Nephron progenitor cell (in vitro differentiated cells): ENCODE measurements at regions not wholly inside any gene's neighbourhood (a gene's known extent, or its start where the extent isn't known, plus 50 kb on each side); places are given as distances from the start of the nearest gene placed in this dataset.

Source experiments
- DNase-seq: peaks from one replicate; pipeline ENCODE4 v3.0.0; 2021
- H3K27ac Mint-ChIP-seq: 2 replicates; pipeline ENCODE4 v1.8.0; 2021; ENCODE audit warnings: mild to moderate bottlenecking, moderate library complexity, mixed read lengths
- H3K27me3 Mint-ChIP-seq: 2 replicates; pipeline ENCODE4 v1.8.0; 2021; ENCODE audit warnings: mild to moderate bottlenecking, low read depth, mixed read lengths; ENCODE audit not compliant: poor library complexity
- H3K36me3 Mint-ChIP-seq: 2 replicates; pipeline ENCODE4 v1.8.0; 2021; ENCODE audit warnings: low read depth, mixed read lengths
- H3K4me1 Mint-ChIP-seq: 2 replicates; pipeline ENCODE4 v1.8.0; 2021; ENCODE audit warnings: mixed read lengths
- H3K4me3 Mint-ChIP-seq: 2 replicates; pipeline ENCODE4 v1.8.0; 2021; ENCODE audit warnings: mild to moderate bottlenecking, moderate library complexity, mixed read lengths
- H3K9me3 Mint-ChIP-seq: 2 replicates; pipeline ENCODE4 v1.8.0; 2021; ENCODE audit warnings: mild to moderate bottlenecking, moderate library complexity, mixed read lengths
- TF ChIP-seq, protein P1 (sequence below): fragments of 200-600 bp; sonication (generic); IDR thresholded peaks from 2 replicates; pipeline ENCODE4 v1.5.0; 2021; ENCODE audit warnings: antibody characterized with exemption

DNA sequence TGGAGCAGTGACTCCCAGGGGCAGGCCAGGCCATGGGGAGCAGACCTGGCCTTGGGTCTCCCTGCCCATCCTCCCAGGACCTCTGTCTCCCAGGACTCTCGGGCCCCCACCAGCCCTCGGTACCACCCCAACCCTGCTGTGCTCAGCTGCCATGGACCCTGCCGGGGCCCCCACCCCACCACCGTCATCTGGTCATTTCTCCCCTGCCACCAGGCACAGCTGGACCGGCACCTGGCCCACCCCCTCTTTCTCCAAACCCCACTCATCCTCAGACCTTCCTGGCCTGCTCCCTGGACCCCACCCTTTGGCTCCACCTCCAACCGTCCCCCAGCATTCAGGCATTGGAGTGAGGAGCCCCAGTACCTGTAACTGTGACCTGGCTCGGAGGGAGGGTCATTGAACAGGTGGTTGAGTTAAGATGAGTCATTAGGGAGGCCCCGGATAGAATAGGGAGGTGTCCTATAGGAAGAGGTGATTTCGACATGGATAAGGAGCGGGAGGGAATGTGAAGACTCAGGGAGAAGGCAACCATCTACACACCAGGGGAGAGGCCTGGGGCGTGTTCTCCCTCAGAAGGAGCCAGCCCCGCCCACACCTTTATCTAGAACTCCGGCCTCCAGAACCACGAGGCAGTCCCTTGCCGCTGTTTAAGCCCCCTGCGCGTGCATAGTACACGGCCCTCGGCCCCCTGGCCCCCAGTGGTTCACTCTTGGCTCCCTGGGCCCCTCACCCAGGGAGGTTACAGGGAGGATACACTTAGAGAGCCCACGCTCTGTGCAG lies 1395.9 kb downstream of the BRD1 start:
- H3K36me3 Mint-ChIP-seq: no peaks in the 10 kb centered on the region

GRCh38 chr22:48431014-48431413 lies 1396.7 kb downstream of the BRD1 start:
- Mint-ChIP-seq H3K36me3 (no peaks in the 10 kb centered on the region), H3K27ac (no peak overlapping the region), H3K9me3 (no peaks in the 10 kb centered on the region), H3K27me3 (peaks cover 11% of the 10 kb centered on the region), H3K4me3 (no peak overlapping the region), H3K4me1 (no peaks in the 10 kb centered on the region)
- TF ChIP-seq, protein P1, sequence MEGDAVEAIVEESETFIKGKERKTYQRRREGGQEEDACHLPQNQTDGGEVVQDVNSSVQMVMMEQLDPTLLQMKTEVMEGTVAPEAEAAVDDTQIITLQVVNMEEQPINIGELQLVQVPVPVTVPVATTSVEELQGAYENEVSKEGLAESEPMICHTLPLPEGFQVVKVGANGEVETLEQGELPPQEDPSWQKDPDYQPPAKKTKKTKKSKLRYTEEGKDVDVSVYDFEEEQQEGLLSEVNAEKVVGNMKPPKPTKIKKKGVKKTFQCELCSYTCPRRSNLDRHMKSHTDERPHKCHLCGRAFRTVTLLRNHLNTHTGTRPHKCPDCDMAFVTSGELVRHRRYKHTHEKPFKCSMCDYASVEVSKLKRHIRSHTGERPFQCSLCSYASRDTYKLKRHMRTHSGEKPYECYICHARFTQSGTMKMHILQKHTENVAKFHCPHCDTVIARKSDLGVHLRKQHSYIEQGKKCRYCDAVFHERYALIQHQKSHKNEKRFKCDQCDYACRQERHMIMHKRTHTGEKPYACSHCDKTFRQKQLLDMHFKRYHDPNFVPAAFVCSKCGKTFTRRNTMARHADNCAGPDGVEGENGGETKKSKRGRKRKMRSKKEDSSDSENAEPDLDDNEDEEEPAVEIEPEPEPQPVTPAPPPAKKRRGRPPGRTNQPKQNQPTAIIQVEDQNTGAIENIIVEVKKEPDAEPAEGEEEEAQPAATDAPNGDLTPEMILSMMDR: no peak
- DNase-seq: no peak

More for the DNA sequence above, 1395.9 kb downstream of the BRD1 start:
- Mint-ChIP-seq H3K27me3 (peaks cover 11% of the 10 kb centered on the region), H3K4me1 (no peaks in the 10 kb centered on the region), H3K27ac (no peak overlapping the region), H3K9me3 (no peaks in the 10 kb centered on the region), H3K4me3 (no peak overlapping the region)
- no peak for DNase-seq
- TF ChIP-seq, protein P1: no peak

DNA sequence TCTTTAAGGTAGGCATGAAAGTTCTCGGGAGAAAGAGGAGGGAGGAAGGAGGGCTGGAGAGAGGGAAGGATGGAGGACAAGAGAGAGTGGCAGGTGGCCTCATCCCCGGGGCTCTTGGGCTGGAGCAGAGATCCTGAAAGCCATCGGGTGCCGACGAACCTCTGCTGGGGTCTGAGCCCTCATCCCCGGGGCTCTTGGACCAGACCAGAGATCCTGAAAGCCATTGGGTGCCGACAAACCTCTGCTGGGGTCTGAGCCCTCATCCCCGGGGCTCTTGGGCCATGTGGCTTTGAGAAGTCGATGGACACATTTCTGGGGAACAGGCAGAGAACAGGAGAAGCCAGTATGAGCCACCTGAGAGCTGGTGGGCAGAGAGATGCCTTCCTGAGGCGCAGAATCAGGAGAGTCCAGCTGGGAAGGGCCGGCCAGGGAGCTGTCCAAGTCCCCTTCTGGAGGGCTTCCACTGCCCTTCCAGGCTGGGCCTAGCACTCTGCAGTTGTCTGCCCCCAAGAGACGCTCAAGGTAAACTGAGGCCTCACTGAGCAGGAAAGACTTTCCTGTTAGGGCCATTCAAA lies 1398.1 kb downstream of the BRD1 start:
- Mint-ChIP-seq H3K4me3 (no peak overlapping the region), H3K4me1 (no peaks in the 10 kb centered on the region), H3K27ac (no peak overlapping the region), H3K27me3 (peaks cover 8% of the 10 kb centered on the region), H3K9me3 (no peaks in the 10 kb centered on the region), H3K36me3 (no peaks in the 10 kb centered on the region)
- TF ChIP-seq, protein P1: no peak
- no peak for DNase-seq

- no peak for DNase-seq
- H3K27me3 Mint-ChIP-seq: peaks cover 4% of the 10 kb centered on the region
- H3K9me3 Mint-ChIP-seq: no peaks in the 10 kb centered on the region
- TF ChIP-seq, protein P1: no peak
- no peak overlapping the region for H3K4me3 Mint-ChIP-seq
- H3K4me1 Mint-ChIP-seq: peaks cover 5% of the 10 kb centered on the region
- H3K36me3 Mint-ChIP-seq: no peaks in the 10 kb centered on the region
- no peak overlapping the region for H3K27ac Mint-ChIP-seq
Observed at GRCh38 chr22:48428631-48429371, 1398.9 kb downstream of the BRD1 start.

DNA sequence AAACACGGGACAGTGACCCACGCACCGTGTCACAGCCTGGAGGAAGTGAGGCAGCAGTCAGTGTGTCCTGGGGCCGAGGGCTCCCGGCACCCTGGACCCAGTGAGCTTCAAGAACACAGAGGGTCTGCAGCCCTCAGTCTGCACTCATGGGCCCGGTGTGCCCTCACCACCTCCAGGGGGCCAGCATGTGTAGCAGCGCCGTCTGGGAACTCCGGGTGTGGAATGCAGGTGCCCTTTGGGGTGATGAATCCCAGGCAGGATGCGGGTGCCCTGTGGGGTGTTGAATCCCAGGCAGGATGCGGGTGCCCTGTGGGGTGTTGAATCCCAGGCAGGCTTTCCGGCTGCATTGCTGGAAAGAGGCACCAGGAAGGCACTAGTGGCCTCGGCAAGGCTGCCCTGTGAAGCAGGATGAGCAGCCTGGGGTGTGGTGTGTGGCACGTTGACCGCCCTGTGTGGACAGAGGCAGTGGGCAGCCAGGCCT lies 1399.9 kb downstream of the BRD1 start:
- H3K4me1 Mint-ChIP-seq: peaks cover 6% of the 10 kb centered on the region
- H3K27me3 Mint-ChIP-seq: peaks cover 2% of the 10 kb centered on the region
- no peak for DNase-seq
- H3K27ac Mint-ChIP-seq: no peak overlapping the region
- H3K4me3 Mint-ChIP-seq: no peak overlapping the region
- TF ChIP-seq, protein P1: no peak
- no peaks in the 10 kb centered on the region for H3K36me3 Mint-ChIP-seq
- H3K9me3 Mint-ChIP-seq: no peaks in the 10 kb centered on the region
